ENCODE measurements at regions not wholly inside any gene's neighbourhood (a gene's known extent, or its start where the extent isn't known, plus 50 kb on each side); places are given as distances from the start of the nearest gene placed in this dataset.
"Not testable (repeated sequence)": the region's sequence is repeated elsewhere in the genome, so short reads cannot be mapped to it uniquely, and the experiment has no call there.

DNA sequence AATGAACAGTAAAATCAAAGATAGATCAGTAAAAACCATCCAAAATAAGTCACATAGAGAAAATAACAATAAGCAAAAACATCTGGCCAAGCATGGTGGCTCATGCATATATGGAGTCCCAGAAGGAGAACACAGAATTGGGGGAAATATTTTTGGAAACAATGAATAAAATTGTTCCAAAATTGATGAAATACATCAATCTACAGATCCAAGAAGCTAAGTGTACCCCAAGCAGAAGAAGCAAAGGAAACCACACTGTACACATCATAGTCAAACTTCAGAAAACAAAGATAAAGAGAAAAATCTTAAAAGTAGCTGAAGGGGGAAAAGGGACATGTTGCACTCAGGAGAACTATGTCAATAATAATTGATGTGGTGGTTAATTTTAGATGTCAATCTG is 80.4 kb upstream of the RMP24 start:
- DNase-seq (ENCODE audit: low read depth, low spot score) (no peak), FAIRE-seq (no peak)
- no peak for TF ChIP-seq JUN (IDR thresholded peaks at IDR 0.05; ENCODE audit: borderline replicate concordance, insufficient read depth, insufficient read length, low read depth)
- no peak overlapping the region for H3K9ac ChIP-seq (replicated peaks; ENCODE audit: extremely low read depth, insufficient read depth, low read length)
- POLR2A ChIA-PET: no interaction called here
- H3K9me1 ChIP-seq (replicated peaks; ENCODE audit: control insufficient read depth, extremely low read depth, insufficient read depth, low read length): no peaks in the 10 kb centered on the region
- CTCF ChIA-PET: no interaction called here
- H4K20me1 ChIP-seq (replicated peaks; ENCODE audit: control insufficient read depth, extremely low read depth, insufficient read depth, low read length): no peaks in the 10 kb centered on the region
- no peak overlapping the region for H3K27ac ChIP-seq (ENCODE audit: insufficient read depth, low read depth, low read length)
- H2AFZ ChIP-seq (ENCODE audit: low read depth, low read length): no peak overlapping the region
- H3K4me2 ChIP-seq (ENCODE audit: insufficient read depth, low read length): no peak overlapping the region
- H3K9me3 ChIP-seq (replicated peaks; ENCODE audit: control insufficient read depth, insufficient read depth, low read length): no peaks in the 10 kb centered on the region
- H3K27me3 ChIP-seq (ENCODE audit: control insufficient read depth in 2 of 2, insufficient read depth in 2 of 2, low read length in 2 of 2): peaks cover 7 to 11% of the 10 kb centered on the region in 2 experiments
- no peak overlapping the region for H3K4me3 ChIP-seq (replicated peaks in 1 of 3; ENCODE audit: insufficient read depth in 1 of 3, low read depth in 1 of 3, low read length in 3 of 3)
- intact Hi-C loops (cut with micrococcal nuclease) (no loop called here), dilution Hi-C loops (cut with MboI; ENCODE audit: extremely low pct_ligation_motif_present, low sequenced_read_pairs) (no loop called here)
- no peaks in the 10 kb centered on the region for H3K79me2 ChIP-seq (ENCODE audit: control insufficient read depth, insufficient read depth, low read length)
- no TSS peak for BruUV-seq (replicated peaks)
- H3K4me1 ChIP-seq (ENCODE audit: control insufficient read depth, extremely low read depth, insufficient read depth, low read length): no peaks in the 10 kb centered on the region
- no peaks in the 10 kb centered on the region for H3K36me3 ChIP-seq (ENCODE audit: control insufficient read depth in 2 of 2, extremely low read depth in 1 of 2, insufficient read depth in 2 of 2, low read length in 2 of 2)

DNA sequence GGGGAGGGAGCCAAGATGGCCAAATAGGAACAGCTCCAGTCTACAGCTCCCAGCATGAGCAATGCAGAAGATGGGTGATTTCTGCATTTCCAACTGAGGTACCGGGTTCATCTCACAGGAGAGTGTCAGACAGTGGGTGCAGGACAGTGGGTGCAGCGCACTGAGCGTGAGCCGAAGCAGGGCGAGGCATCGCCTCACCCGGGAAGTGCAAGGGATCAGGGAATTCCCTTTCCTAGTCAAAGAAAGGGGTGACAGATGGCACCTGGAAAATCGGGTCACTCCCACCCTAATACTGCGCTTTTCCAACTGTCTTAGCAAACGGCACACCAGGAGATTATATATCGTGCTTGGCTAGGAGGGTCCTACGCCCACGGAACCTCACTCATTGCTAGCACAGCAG is 75.0 kb upstream of the RMP24 start:
- H3K4me1 ChIP-seq (ENCODE audit: control insufficient read depth, extremely low read depth, insufficient read depth, low read length); FAIRE-seq; H3K79me2 ChIP-seq (ENCODE audit: control insufficient read depth, insufficient read depth, low read length); H2AFZ ChIP-seq (ENCODE audit: low read depth, low read length); DNase-seq (ENCODE audit: low read depth, low spot score); H3K9me1 ChIP-seq (replicated peaks; ENCODE audit: control insufficient read depth, extremely low read depth, insufficient read depth, low read length); H3K4me2 ChIP-seq (ENCODE audit: insufficient read depth, low read length); H3K27me3 ChIP-seq (ENCODE audit: control insufficient read depth in 2 of 2, insufficient read depth in 2 of 2, low read length in 2 of 2); H3K9ac ChIP-seq (replicated peaks; ENCODE audit: extremely low read depth, insufficient read depth, low read length); H3K9me3 ChIP-seq (replicated peaks; ENCODE audit: control insufficient read depth, insufficient read depth, low read length); H3K4me3 ChIP-seq (replicated peaks in 1 of 3; ENCODE audit: insufficient read depth in 1 of 3, low read depth in 1 of 3, low read length in 3 of 3); H3K27ac ChIP-seq (ENCODE audit: insufficient read depth, low read depth, low read length); H4K20me1 ChIP-seq (replicated peaks; ENCODE audit: control insufficient read depth, extremely low read depth, insufficient read depth, low read length); intact Hi-C loops (cut with micrococcal nuclease); dilution Hi-C loops (cut with MboI; ENCODE audit: extremely low pct_ligation_motif_present, low sequenced_read_pairs); POLR2A ChIA-PET; H3K36me3 ChIP-seq (ENCODE audit: control insufficient read depth in 2 of 2, extremely low read depth in 1 of 2, insufficient read depth in 2 of 2, low read length in 2 of 2); BruUV-seq (replicated peaks): not testable (repeated sequence)
- CTCF ChIA-PET: interaction anchor here (0.9 kb wide), 1 partner anchor 17 kb away, joined by 3 read pairs; no protein-coding TSS in a partner anchor

All from endothelial cell of umbilical vein (primary cell).